Cerebellar nuclear complex (tissue), 1 donor: ENCODE measurements at regions not wholly inside any gene's neighbourhood (a gene's known extent, or its start where the extent isn't known, plus 50 kb on each side); places are given as distances from the start of the nearest gene placed in this dataset.

ENCODE experiments used
- DNase-seq, 2 experiments: peaks; one replicate each; lab custom pipeline; 2025; lab: John Stamatoyannopoulos, UW

GRCh38 chr2:54360055-54360792, 95.9 kb upstream of the SPTBN1 start:
- DNase-seq, result peak in 1 of 2 experiments; percentile 16

GRCh38 chr2:54364409-54364808, 91.7 kb upstream of the SPTBN1 start:
- DNase-seq, result no peak

- DNase-seq, result no peak
Measured at GRCh38 chr2:54365661-54366060, 90.5 kb upstream of the SPTBN1 start.

DNA sequence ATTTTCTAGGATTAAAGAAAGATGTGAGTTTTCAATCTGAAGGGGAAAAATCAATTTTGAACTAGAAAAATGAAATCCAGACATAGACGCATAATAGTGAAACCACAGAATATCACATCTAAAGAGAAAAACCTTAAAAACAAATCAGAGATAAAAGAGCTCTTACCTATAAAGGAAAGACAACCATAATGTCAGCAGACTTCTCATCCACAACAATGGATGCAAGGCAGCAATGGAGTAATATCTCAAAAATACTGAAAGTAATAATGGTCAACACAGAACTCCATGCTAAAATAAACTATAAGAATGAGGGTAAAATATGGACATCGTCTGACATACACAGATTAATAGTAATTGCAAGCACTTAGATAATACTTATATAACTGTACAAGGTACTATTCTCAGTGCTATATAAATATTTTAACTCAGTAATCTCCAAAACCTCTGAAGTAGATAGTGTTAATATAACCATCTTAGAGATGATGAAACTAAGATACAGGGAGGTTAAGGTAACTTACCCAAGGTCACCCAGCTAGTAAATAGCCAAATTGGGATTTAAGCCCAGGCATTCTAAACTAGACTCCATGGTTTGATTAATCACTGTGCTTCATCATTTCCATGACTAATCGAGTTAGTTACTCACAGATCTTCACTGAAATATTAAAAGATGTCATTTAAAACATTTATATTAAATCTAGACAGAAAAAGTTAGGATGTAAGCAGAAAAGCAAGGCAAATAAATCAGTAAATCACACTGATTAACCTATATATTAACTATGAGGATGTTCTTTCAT, 89.4 kb upstream of the SPTBN1 start:
- no peak for DNase-seq

DNA sequence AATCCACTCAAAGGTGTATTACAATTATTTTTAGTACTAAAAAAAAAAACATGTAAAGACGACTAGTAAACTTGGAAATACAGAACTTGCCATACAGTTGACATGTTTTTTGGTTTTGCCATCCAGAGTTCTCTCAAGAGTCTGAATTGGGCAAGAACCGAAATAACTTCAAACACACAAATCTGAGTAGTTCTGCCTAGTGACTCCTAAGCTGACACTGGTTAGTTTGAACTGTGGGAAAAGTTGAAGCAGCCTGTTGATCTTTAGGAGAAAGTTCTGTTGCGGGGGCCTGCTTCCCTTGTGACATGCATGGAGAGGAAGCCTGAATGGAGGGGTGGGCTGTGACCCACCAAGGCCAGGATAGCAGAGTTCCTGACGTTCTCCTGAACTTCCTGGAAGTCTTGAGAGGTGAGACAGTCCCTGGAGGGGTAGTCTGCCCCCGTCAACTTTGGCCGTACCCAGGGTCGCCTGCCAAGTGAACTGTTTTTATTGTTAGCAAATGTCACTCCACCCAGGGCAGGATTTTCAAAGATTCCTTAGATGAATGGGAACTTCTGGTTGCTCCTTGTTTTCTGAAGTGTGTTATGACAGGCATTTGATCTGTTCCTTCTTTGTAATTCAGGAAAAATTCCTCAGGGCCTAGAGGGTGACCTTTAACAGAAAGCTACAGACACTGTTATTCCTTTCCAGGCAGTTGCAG, 85.6 kb upstream of the SPTBN1 start:
- DNase-seq, result no peak

GRCh38 chr2:54371460-54372065, 84.6 kb upstream of the SPTBN1 start:
- DNase-seq, result no peak

DNA sequence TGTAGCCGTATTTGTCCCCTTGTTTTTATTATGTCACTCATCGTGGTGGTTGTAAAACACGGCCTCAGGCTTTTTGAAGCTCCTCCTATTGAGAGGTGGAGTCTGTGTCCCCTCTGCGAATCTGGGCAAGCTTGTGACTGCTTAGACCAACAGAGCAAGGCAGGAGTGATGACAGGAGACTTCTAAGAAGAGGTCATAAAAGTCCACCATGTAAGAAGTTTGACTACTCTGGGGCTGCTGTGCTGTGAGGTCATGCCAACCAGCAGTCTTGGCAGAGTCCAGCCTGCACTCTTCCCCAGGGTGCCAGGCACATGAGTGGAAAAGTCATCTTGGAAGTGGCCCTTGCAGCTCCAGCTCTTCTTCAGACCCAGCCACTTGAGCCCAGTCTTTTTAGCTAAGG, 83.8 kb upstream of the SPTBN1 start:
- no peak for DNase-seq

DNA sequence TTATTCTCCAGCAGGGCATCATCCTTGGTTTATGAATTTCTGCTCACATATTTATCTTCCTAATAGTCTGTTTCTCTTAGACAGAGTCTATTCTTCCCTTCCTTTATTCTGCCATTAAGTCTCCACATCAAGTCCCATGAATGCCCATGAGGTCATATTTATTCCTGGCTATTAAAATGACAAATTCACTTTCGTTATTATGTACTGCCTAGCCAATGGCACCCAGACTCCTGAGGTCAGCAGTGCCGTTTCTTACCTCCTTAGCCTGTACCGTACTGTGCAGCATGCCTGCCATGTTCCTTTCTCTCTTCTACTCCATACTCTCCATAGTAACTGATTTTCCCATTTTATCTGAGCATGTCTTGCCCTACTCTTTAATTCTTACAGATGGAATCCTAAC, 82.3 kb upstream of the SPTBN1 start:
- DNase-seq, result no peak

- no peak for DNase-seq
Measured at GRCh38 chr2:54374591-54375364, 81.3 kb upstream of the SPTBN1 start.

DNA sequence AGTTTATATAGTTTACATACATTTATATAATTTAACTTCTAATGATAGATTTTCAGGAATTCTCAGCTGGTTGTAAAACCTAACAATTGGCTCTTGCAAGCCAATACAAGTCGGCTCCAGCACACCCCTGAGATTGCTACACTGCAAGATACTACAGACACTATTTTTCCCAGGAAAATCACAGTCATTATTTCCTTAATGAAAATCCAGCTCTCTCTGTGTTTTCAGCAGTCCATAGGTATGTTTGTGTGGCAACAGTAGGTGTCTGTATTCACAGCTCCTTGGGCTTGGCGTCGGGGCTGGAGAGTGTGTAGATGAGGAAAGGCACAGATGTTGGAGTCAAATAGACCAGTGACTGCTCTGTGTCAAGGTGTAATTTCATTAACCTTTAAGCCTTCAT, 78.7 kb upstream of the SPTBN1 start:
- no peak for DNase-seq

GRCh38 chr2:54377901-54378493, 78.1 kb upstream of the SPTBN1 start:
- no peak for DNase-seq

DNA sequence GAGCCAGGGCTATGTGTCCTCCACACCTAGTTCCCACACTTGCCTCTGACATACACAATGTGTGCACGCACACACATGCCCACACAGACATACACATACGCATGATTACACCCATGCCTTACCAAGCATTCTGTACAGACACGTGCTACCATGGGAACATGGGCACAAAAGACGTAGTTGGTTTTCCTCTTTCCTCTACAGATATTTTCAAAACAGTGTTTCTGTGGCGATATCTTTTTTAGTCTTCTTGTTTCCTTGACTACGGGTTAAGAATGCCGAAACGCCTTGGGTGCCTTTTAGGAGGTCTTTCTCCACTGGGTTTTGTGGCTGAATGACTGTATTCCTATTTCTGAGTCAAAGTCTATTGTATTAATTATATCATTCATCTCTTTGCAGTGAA, 75.5 kb upstream of the SPTBN1 start:
- no peak for DNase-seq

DNA sequence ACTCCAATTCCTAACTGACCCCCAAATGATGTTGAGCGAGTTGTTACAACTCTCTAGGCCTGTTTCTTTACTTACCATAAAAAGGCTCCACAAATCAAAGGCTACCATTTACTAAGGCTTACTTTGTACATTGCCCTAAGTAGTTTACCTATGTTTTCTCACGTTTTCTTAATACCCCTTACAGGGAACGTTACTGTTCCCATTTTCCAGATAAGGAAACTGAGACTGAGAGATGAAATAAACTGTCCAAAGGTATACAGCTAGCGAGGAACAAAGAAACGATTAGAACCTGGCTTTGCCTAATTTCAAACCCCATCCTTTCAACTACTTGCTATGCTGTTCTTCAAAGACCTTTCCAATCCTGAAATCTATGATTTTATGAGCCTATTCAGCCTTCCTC, 74.8 kb upstream of the SPTBN1 start:
- DNase-seq, result no peak

- DNase-seq, result no peak
Measured at GRCh38 chr2:54382601-54383000, 73.5 kb upstream of the SPTBN1 start.

- DNase-seq, result no peak
Measured at GRCh38 chr2:54384301-54385203, 71.6 kb upstream of the SPTBN1 start.

DNA sequence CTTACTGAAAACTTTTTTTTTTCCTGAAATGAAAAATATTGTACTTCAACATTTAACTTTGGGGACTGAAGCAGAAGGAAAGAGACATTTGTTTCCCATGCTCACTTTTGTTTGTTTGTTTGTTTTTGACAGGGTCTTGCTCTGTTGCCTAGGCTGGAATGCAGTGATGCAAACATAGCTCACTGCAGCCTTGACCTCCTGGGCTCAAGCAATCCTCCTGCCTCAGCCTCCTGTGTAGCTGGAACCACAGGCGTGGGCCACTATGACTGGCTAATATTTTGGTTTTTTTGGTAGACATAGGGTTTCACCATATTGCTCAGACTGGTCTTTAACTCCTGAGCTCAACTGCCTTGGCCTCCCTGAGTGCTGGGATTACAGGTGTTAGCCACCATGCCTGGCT, 70.9 kb upstream of the SPTBN1 start:
- DNase-seq, result no peak

- no peak for DNase-seq
Measured at GRCh38 chr2:54386585-54386984, 69.5 kb upstream of the SPTBN1 start.

DNA sequence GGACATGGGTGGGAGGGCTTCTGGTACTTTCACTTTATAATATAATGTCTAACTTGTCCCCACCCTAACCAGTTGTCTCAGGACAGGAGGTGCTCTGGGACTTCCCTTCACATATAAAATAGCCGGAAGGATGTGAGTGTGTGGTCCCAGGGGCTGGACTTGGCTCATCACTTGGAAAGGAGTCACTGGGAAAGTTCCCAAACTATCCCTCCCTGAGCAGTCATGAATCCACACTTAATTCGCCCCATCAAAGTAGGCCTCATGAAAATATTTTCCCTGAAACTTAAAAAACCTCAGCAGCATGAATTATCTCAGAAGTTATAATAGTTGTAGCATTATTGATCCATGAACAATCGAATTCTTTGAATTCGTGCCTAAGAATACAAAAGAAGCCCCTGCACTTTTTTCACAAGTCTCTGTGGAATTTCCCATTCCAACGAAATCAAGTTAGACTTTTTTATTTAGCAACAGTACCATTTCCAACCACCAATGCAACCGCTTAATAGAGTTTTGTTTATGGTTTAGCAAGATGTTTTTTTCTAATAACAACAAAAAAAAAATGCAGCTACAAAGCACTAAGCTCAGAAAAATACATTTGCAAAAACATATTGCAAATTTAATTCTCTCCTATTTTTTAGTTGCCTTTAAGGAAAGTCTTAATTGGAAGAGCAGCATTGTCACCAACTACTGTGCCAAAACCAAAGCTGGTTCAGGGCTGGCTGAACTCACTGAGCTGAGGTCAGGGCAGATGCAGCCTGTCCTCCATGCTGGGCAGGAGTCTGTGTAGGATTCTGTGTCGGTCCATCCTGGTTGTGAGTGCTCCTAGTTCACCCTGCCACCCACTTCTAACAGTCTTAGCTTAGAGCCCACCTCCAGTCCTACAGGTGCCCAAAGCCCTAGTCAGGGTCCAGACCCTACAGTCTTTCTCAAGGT, 68.8 kb upstream of the SPTBN1 start:
- DNase-seq, result no peak

DNA sequence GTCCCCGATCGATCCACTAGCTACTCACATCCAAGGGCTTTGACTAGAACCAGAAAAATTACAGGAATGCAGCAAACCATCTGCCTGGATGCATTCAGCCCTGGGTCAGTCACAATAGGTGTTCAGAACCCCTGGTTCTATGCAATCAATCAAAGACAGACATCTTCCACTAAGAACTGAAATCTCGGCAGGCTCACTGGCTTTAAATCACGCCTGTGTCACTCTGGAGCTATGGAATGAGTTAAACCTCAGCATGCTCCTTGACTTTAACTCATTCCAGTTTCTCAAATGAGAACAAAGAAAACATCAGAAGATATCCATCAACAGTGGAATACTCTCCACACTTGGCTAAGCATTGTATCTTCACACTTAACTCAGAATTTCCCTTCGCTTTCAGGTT, 68.1 kb upstream of the SPTBN1 start:
- DNase-seq, result no peak
